Gastrocnemius medialis (tissue), 4 donors: ENCODE measurements at regions not wholly inside any gene's neighbourhood (a gene's known extent, or its start where the extent isn't known, plus 50 kb on each side); places are given as distances from the start of the nearest gene placed in this dataset.

ENCODE experiments used
- POLR2A ChIP-seq, 2 donors: fragments of 450-650 bp; IDR thresholded peaks; one replicate each; pipeline ENCODE4 v1.6.1; 2017; ENCODE audit warnings: antibody characterized with exemption in 2 of 2, mild to moderate bottlenecking in 2 of 2, moderate library complexity in 2 of 2
- TF ChIP-seq, protein P1 (sequence below), 5 experiments: fragments of 450-650 bp in 3 of 5; fragments of 200-600 bp in 2 of 5; sonication (generic) in 2 of 5; IDR thresholded peaks in 4 of 5; conservative IDR thresholded peaks in 1 of 5; 1 replicate in 4 of 5; 2 replicates in 1 of 5; pipeline ENCODE4 v1.5.1; 2016 to 2019; ENCODE audit warnings: antibody characterized with exemption in 5 of 5, mild to moderate bottlenecking in 3 of 5, moderate library complexity in 3 of 5

DNA sequence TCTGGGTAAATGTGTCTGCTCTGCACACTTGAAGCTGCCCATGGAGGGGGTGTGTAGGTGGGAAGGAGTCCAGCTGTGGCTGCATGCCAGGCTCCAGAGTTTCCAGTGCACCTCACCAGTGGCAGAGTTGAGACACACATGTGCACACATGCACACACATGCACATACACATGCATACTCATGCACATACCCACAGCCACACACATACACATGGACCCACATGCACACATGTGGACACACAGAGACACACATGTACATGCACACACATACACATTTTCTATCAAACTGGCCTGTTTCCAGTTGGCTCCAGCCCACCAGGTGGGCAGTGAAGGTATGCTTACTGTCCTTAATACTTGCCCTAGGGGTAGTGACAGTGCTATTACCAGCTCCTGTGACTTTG, 99.7 kb downstream of the RAMP3 start:
- TF ChIP-seq, protein P1, sequence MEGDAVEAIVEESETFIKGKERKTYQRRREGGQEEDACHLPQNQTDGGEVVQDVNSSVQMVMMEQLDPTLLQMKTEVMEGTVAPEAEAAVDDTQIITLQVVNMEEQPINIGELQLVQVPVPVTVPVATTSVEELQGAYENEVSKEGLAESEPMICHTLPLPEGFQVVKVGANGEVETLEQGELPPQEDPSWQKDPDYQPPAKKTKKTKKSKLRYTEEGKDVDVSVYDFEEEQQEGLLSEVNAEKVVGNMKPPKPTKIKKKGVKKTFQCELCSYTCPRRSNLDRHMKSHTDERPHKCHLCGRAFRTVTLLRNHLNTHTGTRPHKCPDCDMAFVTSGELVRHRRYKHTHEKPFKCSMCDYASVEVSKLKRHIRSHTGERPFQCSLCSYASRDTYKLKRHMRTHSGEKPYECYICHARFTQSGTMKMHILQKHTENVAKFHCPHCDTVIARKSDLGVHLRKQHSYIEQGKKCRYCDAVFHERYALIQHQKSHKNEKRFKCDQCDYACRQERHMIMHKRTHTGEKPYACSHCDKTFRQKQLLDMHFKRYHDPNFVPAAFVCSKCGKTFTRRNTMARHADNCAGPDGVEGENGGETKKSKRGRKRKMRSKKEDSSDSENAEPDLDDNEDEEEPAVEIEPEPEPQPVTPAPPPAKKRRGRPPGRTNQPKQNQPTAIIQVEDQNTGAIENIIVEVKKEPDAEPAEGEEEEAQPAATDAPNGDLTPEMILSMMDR (IDR thresholded peaks at IDR 0.05 in 4 of 5, conservative IDR thresholded peaks at IDR 0.05 in 1 of 5) = no peak
- no peak for TF ChIP-seq POLR2A (IDR thresholded peaks at IDR 0.05)
